ENCODE measurements at regions not wholly inside any gene's neighbourhood (a gene's known extent, or its start where the extent isn't known, plus 50 kb on each side); places are given as distances from the start of the nearest gene placed in this dataset.

GRCh38 chr7:126140858-126141466 is 1111.8 kb downstream of the GRM8 start:
- no peaks in the 10 kb centered on the region for H3K4me1 ChIP-seq
- DNase-seq = no peak
- no peak overlapping the region for H3K4me3 ChIP-seq
- H3K36me3 ChIP-seq = no peaks in the 10 kb centered on the region
- H3K9me3 ChIP-seq = no peaks in the 10 kb centered on the region
- H3K27ac ChIP-seq = no peak overlapping the region
- TF ChIP-seq CTCF (IDR thresholded peaks at IDR 0.05) = no peak
- TF ChIP-seq POLR2A (IDR thresholded peaks at IDR 0.05) = no peak
- H3K27me3 ChIP-seq = no peaks in the 10 kb centered on the region

GRCh38 chr7:126119981-126120380 is 1132.8 kb downstream of the GRM8 start:
- H3K27ac ChIP-seq = no peak overlapping the region
- no peaks in the 10 kb centered on the region for H3K9me3 ChIP-seq
- no peaks in the 10 kb centered on the region for H3K36me3 ChIP-seq
- no peaks in the 10 kb centered on the region for H3K4me1 ChIP-seq
- no peak for TF ChIP-seq POLR2A (IDR thresholded peaks at IDR 0.05)
- TF ChIP-seq CTCF (IDR thresholded peaks at IDR 0.05) = no peak
- no peak overlapping the region for H3K4me3 ChIP-seq
- no peak for DNase-seq
- no peaks in the 10 kb centered on the region for H3K27me3 ChIP-seq

GRCh38 chr7:126103582-126103981 is 1149.2 kb downstream of the GRM8 start:
- H3K27me3 ChIP-seq = no peaks in the 10 kb centered on the region
- no peaks in the 10 kb centered on the region for H3K9me3 ChIP-seq
- H3K4me3 ChIP-seq = no peak overlapping the region
- no peaks in the 10 kb centered on the region for H3K4me1 ChIP-seq
- no peak overlapping the region for H3K27ac ChIP-seq
- no peak for TF ChIP-seq CTCF (IDR thresholded peaks at IDR 0.05)
- TF ChIP-seq POLR2A (IDR thresholded peaks at IDR 0.05) = no peak
- DNase-seq = no peak
- no peaks in the 10 kb centered on the region for H3K36me3 ChIP-seq

GRCh38 chr7:126083014-126083413 is 1153.4 kb upstream of the POT1 start:
- no peaks in the 10 kb centered on the region for H3K27me3 ChIP-seq
- no peak overlapping the region for H3K4me3 ChIP-seq
- no peaks in the 10 kb centered on the region for H3K36me3 ChIP-seq
- no peaks in the 10 kb centered on the region for H3K4me1 ChIP-seq
- TF ChIP-seq POLR2A (IDR thresholded peaks at IDR 0.05) (no peak), CTCF (IDR thresholded peaks at IDR 0.05) (no peak)
- no peak for DNase-seq
- peaks cover 0 to 2% (median 0%) of the 10 kb centered on the region in 4 donors for H3K9me3 ChIP-seq
- H3K27ac ChIP-seq = no peak overlapping the region

- H3K4me3 ChIP-seq = no peak overlapping the region
- no peaks in the 10 kb centered on the region for H3K4me1 ChIP-seq
- no peaks in the 10 kb centered on the region for H3K36me3 ChIP-seq
- no peak for DNase-seq
- no peak for TF ChIP-seq POLR2A (IDR thresholded peaks at IDR 0.05)
- TF ChIP-seq CTCF (IDR thresholded peaks at IDR 0.05) = no peak
- H3K27ac ChIP-seq = no peak overlapping the region
- H3K27me3 ChIP-seq = no peaks in the 10 kb centered on the region
- H3K9me3 ChIP-seq = peaks cover 0 to 2% (median 0%) of the 10 kb centered on the region in 4 donors
Measured at GRCh38 chr7:126079581-126079980, 1150.0 kb upstream of the POT1 start.

GRCh38 chr7:126079151-126079550 is 1149.5 kb upstream of the POT1 start:
- no peaks in the 10 kb centered on the region for H3K27me3 ChIP-seq
- TF ChIP-seq CTCF (IDR thresholded peaks at IDR 0.05) (no peak), POLR2A (IDR thresholded peaks at IDR 0.05) (no peak)

More at GRCh38 chr7:126079151-126079550, 1149.5 kb upstream of the POT1 start:
- Histone ChIP-seq H3K27ac (no peak overlapping the region), H3K36me3 (no peaks in the 10 kb centered on the region), H3K9me3 (peaks cover 0 to 2% (median 0%) of the 10 kb centered on the region in 4 donors), H3K4me3 (no peak overlapping the region), H3K4me1 (no peaks in the 10 kb centered on the region)
- no peak for DNase-seq
